Naive thymus-derived CD4-positive, alpha-beta T cell (primary cell): ENCODE measurements at regions not wholly inside any gene's neighbourhood (a gene's known extent, or its start where the extent isn't known, plus 50 kb on each side); places are given as distances from the start of the nearest gene placed in this dataset.

ENCODE experiments used
- ATAC-seq: fragments of 150-1000 bp; cut with Tn5 transposase; 2 replicates; pipeline ENCODE4 v1.10.0; 2021; ENCODE audit warnings: mild to moderate bottlenecking, moderate library complexity
- CTCF ChIA-PET: fragments of 350-600 bp; sonication (Branson Sonifier 250); formaldehyde crosslinking; loops from one replicate; lab custom pipeline; 2021; ENCODE audit warnings: antibody characterized with exemption; lab: Charles Lee
- POLR2A ChIA-PET: fragments of 350-600 bp; sonication (Branson Sonifier 250); formaldehyde crosslinking; loops from one replicate; lab custom pipeline; 2021; ENCODE audit warnings: antibody characterized with exemption, inconsistent platforms; lab: Charles Lee
- DNase-seq, 9 donors: peaks; one replicate each; pipeline versions ENCODE4 v3.0.0 to v3.0.0-alpha.2; 2020 to 2022; ENCODE audit warnings: mixed read lengths in 1 of 9
- H3K27ac ChIP-seq: one replicate; pipeline ENCODE4 v1.7.0; 2013; ENCODE audit warnings: mild to moderate bottlenecking, low read depth, low read length, moderate library complexity
- H3K27me3 ChIP-seq, 2 donors: one replicate each; pipeline ENCODE4 v1.7.0; 2013; ENCODE audit warnings: low read length in 2 of 2, mild to moderate bottlenecking in 2 of 2, moderate library complexity in 2 of 2; ENCODE audit not compliant: control insufficient read depth in 2 of 2, insufficient read depth in 2 of 2
- H3K36me3 ChIP-seq, 3 experiments: 1 replicate in 2 of 3; 2 replicates in 1 of 3; pipeline ENCODE4 v1.7.0; 2013; ENCODE audit warnings: low read length in 3 of 3, mild to moderate bottlenecking in 3 of 3, moderate library complexity in 1 of 3; ENCODE audit not compliant: insufficient read depth in 3 of 3, control insufficient read depth in 2 of 3
- H3K4me1 ChIP-seq, 2 donors: one replicate each; pipeline ENCODE4 v1.7.0; 2013; ENCODE audit warnings: low read length in 2 of 2, mild to moderate bottlenecking in 2 of 2, moderate library complexity in 1 of 2; ENCODE audit not compliant: control insufficient read depth in 2 of 2, insufficient read depth in 2 of 2
- H3K4me3 ChIP-seq: 2 replicates; pipeline ENCODE4 v1.7.0; 2013; ENCODE audit warnings: mild to moderate bottlenecking, low read length
- H3K9me3 ChIP-seq, 3 experiments: 1 replicate in 2 of 3; 2 replicates in 1 of 3; pipeline ENCODE4 v1.7.0; 2013; ENCODE audit warnings: low read length in 3 of 3; ENCODE audit not compliant: control insufficient read depth in 2 of 3
- H3K27ac Mint-ChIP-seq, 9 donors: one replicate each; pipeline ENCODE4 v1.8.0; 2020 to 2022; ENCODE audit warnings: mixed read lengths in 9 of 9, mild to moderate bottlenecking in 8 of 9, moderate library complexity in 5 of 9, inconsistent platforms in 2 of 9
- H3K27me3 Mint-ChIP-seq, 5 donors: one replicate each; pipeline ENCODE4 v1.8.0; 2021 to 2022; ENCODE audit warnings: mixed read lengths in 5 of 5, mild to moderate bottlenecking in 1 of 5
- H3K36me3 Mint-ChIP-seq, 5 donors: one replicate each; pipeline ENCODE4 v1.8.0; 2020 to 2022; ENCODE audit warnings: mixed read lengths in 5 of 5, mild to moderate bottlenecking in 3 of 5, inconsistent platforms in 1 of 5
- H3K4me1 Mint-ChIP-seq, 7 donors: one replicate each; pipeline ENCODE4 v1.8.0; 2020 to 2022; ENCODE audit warnings: mixed read lengths in 7 of 7, mild to moderate bottlenecking in 3 of 7, inconsistent platforms in 1 of 7
- H3K4me3 Mint-ChIP-seq, 10 donors: one replicate each; pipeline ENCODE4 v1.8.0; 2020 to 2022; ENCODE audit warnings: mild to moderate bottlenecking in 10 of 10, mixed read lengths in 10 of 10, moderate library complexity in 6 of 10, inconsistent platforms in 2 of 10
- H3K9me3 Mint-ChIP-seq, 11 donors: one replicate each; pipeline ENCODE4 v1.8.0; 2020 to 2022; ENCODE audit warnings: mixed read lengths in 11 of 11, mild to moderate bottlenecking in 4 of 11, inconsistent platforms in 1 of 11, moderate library complexity in 1 of 11
- intact Hi-C, 2 donors: fragments of 100-400 bp; cut with micrococcal nuclease; formaldehyde crosslinking; loops; one replicate each; pipeline ENCODE4 v1.15.1; 2023

DNA sequence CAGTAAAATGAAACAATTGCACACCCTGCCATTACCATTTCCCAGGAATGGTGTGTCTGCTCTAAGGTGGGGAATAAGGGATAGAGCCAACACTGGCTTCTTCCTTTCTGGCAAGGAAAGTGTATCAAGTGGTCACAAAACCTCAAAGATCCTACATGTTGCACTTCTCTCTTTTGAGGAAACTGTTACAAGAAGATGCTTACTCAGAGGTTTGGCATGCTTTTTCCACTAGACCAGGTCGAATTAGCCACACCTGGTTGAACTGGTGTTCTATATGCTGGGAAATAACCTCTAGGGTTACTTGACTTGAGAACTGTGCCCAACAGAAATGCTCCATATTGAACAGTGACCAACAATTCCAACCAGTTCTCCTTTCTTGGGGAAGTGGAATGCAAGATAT is 102.9 kb downstream of the LRRN1 start:
- Histone ChIP-seq H3K4me1 (no peaks in the 10 kb centered on the region), H3K9me3 (no peaks in the 10 kb centered on the region), H3K27me3 (no peaks in the 10 kb centered on the region), H3K4me3 (no peak overlapping the region), H3K27ac (no peak overlapping the region), H3K36me3 (no peaks in the 10 kb centered on the region)
- Mint-ChIP-seq H3K27ac (no peak overlapping the region), H3K4me3 (no peak overlapping the region), H3K27me3 (no peaks in the 10 kb centered on the region), H3K9me3 (peaks cover 0 to 26% (median 7%) of the 10 kb centered on the region in 11 donors), H3K4me1 (no peaks in the 10 kb centered on the region), H3K36me3 (peaks cover 0 to 16% (median 4%) of the 10 kb centered on the region in 5 donors)
- intact Hi-C loops = no loop called here
- ChIA-PET POLR2A (no interaction called here), CTCF (no interaction called here)
- no peak for ATAC-seq
- no peak for DNase-seq

DNA sequence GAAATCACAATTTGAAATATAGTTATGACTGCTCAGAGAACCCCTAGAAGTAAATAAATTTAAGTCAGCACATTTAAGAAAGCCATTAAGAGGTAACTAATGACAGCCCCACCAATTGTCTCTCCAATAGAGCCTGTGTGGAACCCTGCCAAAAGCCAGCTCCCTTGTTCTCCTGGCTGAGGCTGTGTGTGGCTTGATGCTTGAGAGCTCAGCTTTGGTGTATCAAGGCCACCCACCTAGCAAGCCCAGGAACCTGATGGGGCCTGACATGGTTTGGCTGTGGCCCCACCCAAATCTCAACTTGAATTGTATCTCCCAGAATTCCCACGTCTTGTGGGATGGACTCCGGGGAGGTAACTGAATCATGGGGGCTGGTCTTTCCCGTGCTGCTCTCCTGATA is 106.9 kb downstream of the LRRN1 start:
- no peak for ATAC-seq
- no peaks in the 10 kb centered on the region for H3K27me3 ChIP-seq
- H3K27ac ChIP-seq = no peak overlapping the region
- Mint-ChIP-seq H3K9me3 (peaks cover 0 to 16% (median 6%) of the 10 kb centered on the region in 11 donors), H3K4me3 (no peak overlapping the region), H3K36me3 (peaks cover 0 to 21% (median 7%) of the 10 kb centered on the region in 5 donors), H3K27me3 (no peaks in the 10 kb centered on the region), H3K27ac (no peak overlapping the region), H3K4me1 (no peaks in the 10 kb centered on the region)
- intact Hi-C loops = no loop called here
- POLR2A ChIA-PET = no interaction called here
- no peaks in the 10 kb centered on the region for H3K9me3 ChIP-seq
- H3K4me3 ChIP-seq = no peak overlapping the region
- CTCF ChIA-PET = no interaction called here
- no peaks in the 10 kb centered on the region for H3K4me1 ChIP-seq
- DNase-seq = no peak
- no peaks in the 10 kb centered on the region for H3K36me3 ChIP-seq

DNA sequence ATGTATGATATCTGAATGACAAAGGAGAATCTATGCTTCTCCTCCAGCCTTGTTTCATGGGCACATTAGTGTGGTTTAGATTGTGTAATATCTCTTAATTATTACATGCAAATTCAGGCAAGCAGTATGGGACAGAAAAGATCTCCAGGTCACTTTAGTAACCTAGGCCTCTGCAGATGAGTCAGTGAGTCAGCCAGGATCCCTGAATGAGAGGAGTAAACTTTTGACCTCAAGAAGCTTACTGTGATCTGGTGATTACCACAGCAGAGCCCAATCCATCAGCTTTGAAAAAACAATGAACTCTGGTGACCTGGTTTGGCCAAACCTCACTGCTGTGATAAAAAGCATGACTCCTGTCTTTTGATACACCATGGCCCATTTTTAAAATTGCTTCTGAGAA is 107.8 kb downstream of the LRRN1 start:
- no peak for DNase-seq
- no peak for ATAC-seq
- no peaks in the 10 kb centered on the region for H3K36me3 ChIP-seq
- H3K4me3 Mint-ChIP-seq = no peak overlapping the region
- no peak overlapping the region for H3K27ac ChIP-seq
- H3K4me1 ChIP-seq = no peaks in the 10 kb centered on the region
- no peak overlapping the region for H3K27ac Mint-ChIP-seq
- H3K36me3 Mint-ChIP-seq = peaks cover 0 to 21% (median 7%) of the 10 kb centered on the region in 5 donors
- ChIA-PET CTCF (no interaction called here), POLR2A (no interaction called here)
- no peaks in the 10 kb centered on the region for H3K27me3 Mint-ChIP-seq
- no peaks in the 10 kb centered on the region for H3K27me3 ChIP-seq
- no peaks in the 10 kb centered on the region for H3K4me1 Mint-ChIP-seq
- intact Hi-C loops = no loop called here
- H3K9me3 ChIP-seq = no peaks in the 10 kb centered on the region
- H3K9me3 Mint-ChIP-seq = peaks cover 0 to 15% (median 6%) of the 10 kb centered on the region in 11 donors
- H3K4me3 ChIP-seq = no peak overlapping the region

DNA sequence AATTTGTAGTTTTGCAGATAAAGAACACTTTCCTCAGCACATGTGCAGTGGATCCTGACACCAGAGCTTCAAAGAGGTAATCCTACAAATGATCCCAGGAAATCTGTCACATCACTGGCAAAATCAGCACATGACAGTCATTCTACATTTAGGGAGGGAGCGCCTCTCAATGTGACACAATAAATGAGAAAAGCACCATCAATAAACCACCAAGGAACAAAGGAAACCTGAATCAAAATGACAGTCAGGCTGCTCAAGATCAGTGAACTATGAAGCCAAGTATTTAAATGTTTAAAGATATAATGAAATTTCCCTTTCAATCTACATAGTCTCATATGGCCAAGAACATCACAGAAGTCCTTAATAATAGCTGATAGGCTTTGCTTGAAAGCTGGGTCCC is 119.5 kb downstream of the LRRN1 start:
- no peak for DNase-seq
- no peak overlapping the region for H3K4me3 ChIP-seq
- H3K4me3 Mint-ChIP-seq = no peak overlapping the region
- H3K27me3 Mint-ChIP-seq = no peaks in the 10 kb centered on the region
- H3K9me3 ChIP-seq = no peaks in the 10 kb centered on the region
- H3K27ac Mint-ChIP-seq = no peak overlapping the region
- no peaks in the 10 kb centered on the region for H3K4me1 Mint-ChIP-seq
- H3K4me1 ChIP-seq = no peaks in the 10 kb centered on the region
- ChIA-PET CTCF (interaction anchor here (0.6 kb wide), 1 partner anchor 843 kb away, joined by 6 read pairs; no protein-coding TSS in a partner anchor), POLR2A (no interaction called here)
- H3K9me3 Mint-ChIP-seq = peaks cover 0 to 5% (median 0%) of the 10 kb centered on the region in 11 donors
- ATAC-seq = no peak
- no peaks in the 10 kb centered on the region for H3K27me3 ChIP-seq
- peaks cover 0 to 13% (median 0%) of the 10 kb centered on the region in 5 donors for H3K36me3 Mint-ChIP-seq
- H3K27ac ChIP-seq = no peak overlapping the region
- no peaks in the 10 kb centered on the region for H3K36me3 ChIP-seq
- intact Hi-C loops = no loop called here

- Mint-ChIP-seq H3K9me3 (peaks cover 0 to 5% (median 0%) of the 10 kb centered on the region in 11 donors), H3K27ac (no peak overlapping the region), H3K4me1 (no peaks in the 10 kb centered on the region), H3K4me3 (no peak overlapping the region), H3K27me3 (no peaks in the 10 kb centered on the region), H3K36me3 (peaks cover 0 to 15% (median 0%) of the 10 kb centered on the region in 5 donors)
- H3K4me1 ChIP-seq = no peaks in the 10 kb centered on the region
- H3K4me3 ChIP-seq = no peak overlapping the region
- CTCF ChIA-PET = no interaction called here
- H3K27ac ChIP-seq = no peak overlapping the region
- intact Hi-C loops = no loop called here
- no peaks in the 10 kb centered on the region for H3K9me3 ChIP-seq
- H3K36me3 ChIP-seq = no peaks in the 10 kb centered on the region
- ATAC-seq (no peak), DNase-seq (no peak)
- no peaks in the 10 kb centered on the region for H3K27me3 ChIP-seq
- POLR2A ChIA-PET = no interaction called here
Observed at GRCh38 chr3:3919316-3919715, 120.1 kb downstream of the LRRN1 start.

DNA sequence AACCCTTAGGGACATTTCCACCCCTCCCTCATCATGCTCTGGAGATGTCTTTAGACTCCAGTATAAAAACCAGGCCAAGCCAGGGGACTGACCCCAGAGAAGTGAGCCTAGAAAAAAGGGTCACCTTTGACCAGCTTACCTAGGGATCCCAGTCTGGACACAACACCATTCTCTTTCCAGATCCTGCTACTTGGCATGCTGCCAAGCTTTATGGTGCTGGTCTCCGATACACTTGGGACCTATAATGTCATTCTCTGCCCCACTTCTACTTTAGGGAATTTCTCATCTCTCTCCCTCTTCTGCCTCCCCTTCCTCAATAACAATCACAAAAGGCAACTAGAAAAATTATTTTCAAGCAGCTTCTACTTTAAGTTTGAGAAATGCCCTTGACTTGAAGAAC is 124.4 kb downstream of the LRRN1 start:
- H3K4me3 ChIP-seq = no peak overlapping the region
- CTCF ChIA-PET = interaction anchor here (0.6 kb wide), 1 partner anchor 15 kb away, joined by 3 read pairs; no protein-coding TSS in a partner anchor
- peaks cover 0 to 5% (median 0%) of the 10 kb centered on the region in 11 donors for H3K9me3 Mint-ChIP-seq
- no peak overlapping the region for H3K27ac Mint-ChIP-seq
- H3K4me3 Mint-ChIP-seq = no peak overlapping the region
- intact Hi-C loops = no loop called here
- H3K9me3 ChIP-seq = no peaks in the 10 kb centered on the region
- no peaks in the 10 kb centered on the region for H3K36me3 ChIP-seq
- DNase-seq = no peak
- H3K4me1 ChIP-seq = no peaks in the 10 kb centered on the region
- no peaks in the 10 kb centered on the region for H3K4me1 Mint-ChIP-seq
- no peaks in the 10 kb centered on the region for H3K27me3 Mint-ChIP-seq
- H3K36me3 Mint-ChIP-seq = peaks cover 0 to 7% (median under 1%) of the 10 kb centered on the region in 5 donors
- H3K27ac ChIP-seq = no peak overlapping the region
- POLR2A ChIA-PET = no interaction called here
- H3K27me3 ChIP-seq = no peaks in the 10 kb centered on the region
- no peak for ATAC-seq

DNA sequence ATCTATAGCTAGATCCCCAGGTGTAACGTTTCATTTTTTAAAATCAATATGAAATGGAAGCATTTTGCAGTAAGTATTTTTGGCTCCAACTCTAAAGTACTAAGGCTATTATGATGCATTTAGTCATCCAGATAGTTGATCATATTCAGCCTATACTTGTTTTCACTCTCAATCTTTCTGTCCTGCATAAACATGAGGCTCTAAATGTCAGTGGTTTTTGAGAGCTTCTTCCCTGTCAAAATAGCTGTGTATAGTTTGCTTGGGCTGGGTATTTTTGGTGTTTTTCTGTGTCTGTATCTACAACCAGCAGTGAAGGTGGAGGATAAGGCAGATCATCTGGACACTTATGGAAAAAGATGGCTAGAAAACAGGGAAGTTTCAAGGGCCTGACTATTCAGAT is 128.0 kb downstream of the LRRN1 start:
- intact Hi-C loops = no loop called here
- H3K27me3 Mint-ChIP-seq = no peaks in the 10 kb centered on the region

More for the DNA sequence above, 128.0 kb downstream of the LRRN1 start:
- no peak overlapping the region for H3K4me3 ChIP-seq
- no peak for ATAC-seq
- no peak overlapping the region for H3K27ac Mint-ChIP-seq
- no peaks in the 10 kb centered on the region for H3K36me3 ChIP-seq
- POLR2A ChIA-PET = no interaction called here
- no peaks in the 10 kb centered on the region for H3K9me3 ChIP-seq
- H3K4me1 ChIP-seq = no peaks in the 10 kb centered on the region
- H3K4me1 Mint-ChIP-seq = no peaks in the 10 kb centered on the region
- CTCF ChIA-PET = interaction anchor here (0.6 kb wide), 1 partner anchor 11 kb away, joined by 3 read pairs; no protein-coding TSS in a partner anchor
- peaks cover 0 to 16% (median 7%) of the 10 kb centered on the region in 11 donors for H3K9me3 Mint-ChIP-seq
- H3K27me3 ChIP-seq = no peaks in the 10 kb centered on the region
- H3K36me3 Mint-ChIP-seq = peaks cover 0 to 18% (median 8%) of the 10 kb centered on the region in 5 donors
- no peak overlapping the region for H3K27ac ChIP-seq
- H3K4me3 Mint-ChIP-seq = no peak overlapping the region
- no peak for DNase-seq
